SK-N-SH treated with all-trans-retinoic acid at 6 μM for 48 hours (cell line): ENCODE measurements at regions not wholly inside any gene's neighbourhood (a gene's known extent, or its start where the extent isn't known, plus 50 kb on each side); places are given as distances from the start of the nearest gene placed in this dataset.

Experiments used
- ARNTL ChIP-seq: fragments of 450-650 bp; formaldehyde crosslinking; IDR thresholded peaks from 2 replicates; pipeline ENCODE4 v1.5.0; 2020; ENCODE audit warnings: low read depth, mild to moderate bottlenecking, moderate library complexity, borderline replicate concordance
- SNAI2 ChIP-seq: fragments of 250-450 bp; sonication (Bioruptor Pico); IDR thresholded peaks from 2 replicates; pipeline ENCODE4 v1.5.0; 2020; ENCODE audit warnings: mild to moderate bottlenecking, moderate library complexity
- ZC3H10 ChIP-seq: fragments of 250-450 bp; sonication (Bioruptor Pico); IDR thresholded peaks from 2 replicates; pipeline ENCODE4 v1.5.1; 2021; ENCODE audit warnings: mild to moderate bottlenecking, moderate library complexity
- TF ChIP-seq, protein P1 (sequence below): fragments of 250-450 bp; sonication (Bioruptor Pico); IDR thresholded peaks from 2 replicates; pipeline ENCODE4 v1.5.0; 2020; ENCODE audit warnings: mild to moderate bottlenecking, moderate library complexity
- TF ChIP-seq, protein P2 (sequence below): fragments of 250-450 bp; sonication (Bioruptor Pico); IDR thresholded peaks from 2 replicates; pipeline ENCODE4 v1.8.0; 2020; ENCODE audit warnings: mild to moderate bottlenecking, moderate library complexity, borderline replicate concordance
- TF ChIP-seq, protein P3 (sequence below): fragments of 250-450 bp; sonication (Bioruptor Pico); IDR thresholded peaks from 2 replicates; pipeline ENCODE4 v1.8.0; 2021; ENCODE audit warnings: low read depth, mild to moderate bottlenecking, moderate library complexity, borderline replicate concordance

DNA sequence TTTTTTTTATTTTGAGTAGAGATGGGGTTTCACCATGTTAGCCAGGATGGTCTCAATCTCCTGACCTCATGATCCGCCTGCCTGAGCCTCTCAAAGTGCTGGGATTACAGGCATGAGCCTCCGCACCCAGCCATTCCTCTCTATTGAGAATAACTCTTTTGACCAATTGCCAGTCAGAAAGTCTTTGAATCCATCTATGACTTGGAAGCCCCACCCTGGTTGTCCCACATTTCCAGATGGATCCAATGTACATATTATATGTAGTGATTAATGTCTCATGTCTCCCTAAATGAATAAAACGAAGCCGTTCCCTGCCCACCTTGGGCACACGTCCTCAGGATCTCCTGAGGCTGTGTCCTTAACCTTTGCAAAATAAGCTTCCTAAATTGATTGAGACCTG is 228.3 kb upstream of the NLRP1 start:
- no peak for TF ChIP-seq SNAI2
- TF ChIP-seq, protein P1, sequence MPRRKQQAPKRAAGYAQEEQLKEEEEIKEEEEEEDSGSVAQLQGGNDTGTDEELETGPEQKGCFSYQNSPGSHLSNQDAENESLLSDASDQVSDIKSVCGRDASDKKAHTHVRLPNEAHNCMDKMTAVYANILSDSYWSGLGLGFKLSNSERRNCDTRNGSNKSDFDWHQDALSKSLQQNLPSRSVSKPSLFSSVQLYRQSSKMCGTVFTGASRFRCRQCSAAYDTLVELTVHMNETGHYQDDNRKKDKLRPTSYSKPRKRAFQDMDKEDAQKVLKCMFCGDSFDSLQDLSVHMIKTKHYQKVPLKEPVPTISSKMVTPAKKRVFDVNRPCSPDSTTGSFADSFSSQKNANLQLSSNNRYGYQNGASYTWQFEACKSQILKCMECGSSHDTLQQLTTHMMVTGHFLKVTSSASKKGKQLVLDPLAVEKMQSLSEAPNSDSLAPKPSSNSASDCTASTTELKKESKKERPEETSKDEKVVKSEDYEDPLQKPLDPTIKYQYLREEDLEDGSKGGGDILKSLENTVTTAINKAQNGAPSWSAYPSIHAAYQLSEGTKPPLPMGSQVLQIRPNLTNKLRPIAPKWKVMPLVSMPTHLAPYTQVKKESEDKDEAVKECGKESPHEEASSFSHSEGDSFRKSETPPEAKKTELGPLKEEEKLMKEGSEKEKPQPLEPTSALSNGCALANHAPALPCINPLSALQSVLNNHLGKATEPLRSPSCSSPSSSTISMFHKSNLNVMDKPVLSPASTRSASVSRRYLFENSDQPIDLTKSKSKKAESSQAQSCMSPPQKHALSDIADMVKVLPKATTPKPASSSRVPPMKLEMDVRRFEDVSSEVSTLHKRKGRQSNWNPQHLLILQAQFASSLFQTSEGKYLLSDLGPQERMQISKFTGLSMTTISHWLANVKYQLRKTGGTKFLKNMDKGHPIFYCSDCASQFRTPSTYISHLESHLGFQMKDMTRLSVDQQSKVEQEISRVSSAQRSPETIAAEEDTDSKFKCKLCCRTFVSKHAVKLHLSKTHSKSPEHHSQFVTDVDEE (CRISPR knock-in tag): no peak
- TF ChIP-seq, protein P2, sequence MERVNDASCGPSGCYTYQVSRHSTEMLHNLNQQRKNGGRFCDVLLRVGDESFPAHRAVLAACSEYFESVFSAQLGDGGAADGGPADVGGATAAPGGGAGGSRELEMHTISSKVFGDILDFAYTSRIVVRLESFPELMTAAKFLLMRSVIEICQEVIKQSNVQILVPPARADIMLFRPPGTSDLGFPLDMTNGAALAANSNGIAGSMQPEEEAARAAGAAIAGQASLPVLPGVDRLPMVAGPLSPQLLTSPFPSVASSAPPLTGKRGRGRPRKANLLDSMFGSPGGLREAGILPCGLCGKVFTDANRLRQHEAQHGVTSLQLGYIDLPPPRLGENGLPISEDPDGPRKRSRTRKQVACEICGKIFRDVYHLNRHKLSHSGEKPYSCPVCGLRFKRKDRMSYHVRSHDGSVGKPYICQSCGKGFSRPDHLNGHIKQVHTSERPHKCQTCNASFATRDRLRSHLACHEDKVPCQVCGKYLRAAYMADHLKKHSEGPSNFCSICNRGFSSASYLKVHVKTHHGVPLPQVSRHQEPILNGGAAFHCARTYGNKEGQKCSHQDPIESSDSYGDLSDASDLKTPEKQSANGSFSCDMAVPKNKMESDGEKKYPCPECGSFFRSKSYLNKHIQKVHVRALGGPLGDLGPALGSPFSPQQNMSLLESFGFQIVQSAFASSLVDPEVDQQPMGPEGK (CRISPR knock-in tag): no peak
- TF ChIP-seq ARNTL (CRISPR knock-in tag): no peak
- TF ChIP-seq, protein P3, sequence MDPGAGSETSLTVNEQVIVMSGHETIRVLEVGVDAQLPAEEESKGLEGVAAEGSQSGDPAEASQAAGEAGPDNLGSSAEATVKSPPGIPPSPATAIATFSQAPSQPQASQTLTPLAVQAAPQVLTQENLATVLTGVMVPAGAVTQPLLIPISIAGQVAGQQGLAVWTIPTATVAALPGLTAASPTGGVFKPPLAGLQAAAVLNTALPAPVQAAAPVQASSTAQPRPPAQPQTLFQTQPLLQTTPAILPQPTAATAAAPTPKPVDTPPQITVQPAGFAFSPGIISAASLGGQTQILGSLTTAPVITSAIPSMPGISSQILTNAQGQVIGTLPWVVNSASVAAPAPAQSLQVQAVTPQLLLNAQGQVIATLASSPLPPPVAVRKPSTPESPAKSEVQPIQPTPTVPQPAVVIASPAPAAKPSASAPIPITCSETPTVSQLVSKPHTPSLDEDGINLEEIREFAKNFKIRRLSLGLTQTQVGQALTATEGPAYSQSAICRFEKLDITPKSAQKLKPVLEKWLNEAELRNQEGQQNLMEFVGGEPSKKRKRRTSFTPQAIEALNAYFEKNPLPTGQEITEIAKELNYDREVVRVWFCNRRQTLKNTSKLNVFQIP (CRISPR knock-in tag): no peak
- TF ChIP-seq ZC3H10 (CRISPR knock-in tag): no peak
